Smooth muscle cell (in vitro differentiated cells): ENCODE measurements at regions not wholly inside any gene's neighbourhood (a gene's known extent, or its start where the extent isn't known, plus 50 kb on each side); places are given as distances from the start of the nearest gene placed in this dataset.

Experiments
- DNase-seq: peaks from one replicate; lab custom pipeline; 2025; ENCODE audit not compliant: unreplicated experiment; lab: John Stamatoyannopoulos, UW
- H2AFZ ChIP-seq: fragments of 200-600 bp; sonication (generic); 2 replicates; pipeline ENCODE4 v1.6.0; 2016; ENCODE audit warnings: antibody characterized with exemption, low read depth, mild to moderate bottlenecking
- H3F3A ChIP-seq: fragments of 200-600 bp; sonication (generic); 2 replicates; pipeline ENCODE4 v1.6.0; 2017; ENCODE audit warnings: antibody characterized with exemption, low read depth
- H3K27ac ChIP-seq: fragments of 200-600 bp; sonication (generic); 2 replicates; pipeline ENCODE4 v1.5.1; 2016; ENCODE audit warnings: low read depth, mild to moderate bottlenecking
- H3K27me3 ChIP-seq: fragments of 200-600 bp; sonication (generic); 2 replicates; pipeline ENCODE4 v1.6.1; 2016; ENCODE audit warnings: low read depth, mild to moderate bottlenecking
- H3K36me3 ChIP-seq: fragments of 200-600 bp; sonication (generic); 2 replicates; pipeline ENCODE4 v1.5.1; 2016; ENCODE audit warnings: low read depth
- H3K4me1 ChIP-seq: fragments of 200-600 bp; sonication (generic); 2 replicates; pipeline ENCODE4 v1.5.1; 2016; ENCODE audit warnings: low read depth
- H3K4me2 ChIP-seq: fragments of 200-600 bp; sonication (generic); 2 replicates; pipeline ENCODE4 v1.6.0; 2016; ENCODE audit warnings: mild to moderate bottlenecking
- H3K4me3 ChIP-seq: fragments of 200-600 bp; sonication (generic); 2 replicates; pipeline ENCODE4 v1.5.1; 2016; ENCODE audit warnings: mild to moderate bottlenecking
- H3K79me2 ChIP-seq: fragments of 200-600 bp; sonication (generic); 2 replicates; pipeline ENCODE4 v1.6.0; 2016; ENCODE audit warnings: low read depth, mild to moderate bottlenecking
- H3K9ac ChIP-seq: fragments of 200-600 bp; sonication (generic); 2 replicates; pipeline ENCODE4 v1.6.0; 2016; ENCODE audit warnings: low read depth
- H3K9me3 ChIP-seq: fragments of 200-600 bp; sonication (generic); replicated peaks from 2 replicates; pipeline ENCODE4 v1.5.1; 2016; ENCODE audit warnings: low read depth
- H4K20me1 ChIP-seq: fragments of 200-600 bp; sonication (generic); 2 replicates; pipeline ENCODE4 v1.6.0; 2016; ENCODE audit warnings: low read depth
- CTCF ChIP-seq: fragments of 200-600 bp; sonication (generic); IDR thresholded peaks from 2 replicates; pipeline ENCODE4 v1.5.1; 2017; ENCODE audit warnings: borderline replicate concordance, mild to moderate bottlenecking, antibody characterized with exemption; ENCODE audit not compliant: insufficient read depth, poor library complexity, severe bottlenecking
- WGBS: methylation state at CpG from one replicate; pipeline ENCODE4 v1.1.7; 2016; ENCODE audit warnings: low lambda C conversion rate; 5-methylcytosine and 5-hydroxymethylcytosine counted together

GRCh38 chrX:69110116-69110530 is 55.1 kb downstream of the PJA1 start:
- Histone ChIP-seq H4K20me1 (no peaks in the 10 kb centered on the region), H3K9ac (no peak overlapping the region)
- no peak for DNase-seq

GRCh38 chrX:69109706-69110105 is 55.5 kb downstream of the PJA1 start:
- DNase-seq, result no peak
- Histone ChIP-seq H3F3A (no peaks in the 10 kb centered on the region), H3K4me1 (peaks cover 10% of the 10 kb centered on the region), H3K9me3 (no peaks in the 10 kb centered on the region), H3K27ac (no peak overlapping the region), H4K20me1 (no peaks in the 10 kb centered on the region), H3K4me2 (no peak overlapping the region), H3K4me3 (no peak overlapping the region), H3K36me3 (no peaks in the 10 kb centered on the region), H3K9ac (no peak overlapping the region), H2AFZ (no peak overlapping the region), H3K79me2 (no peaks in the 10 kb centered on the region), H3K27me3 (no peaks in the 10 kb centered on the region)
- WGBS, result 26% methylated on average over 4 of the region's 5 CpGs
- no peak for TF ChIP-seq CTCF

More at GRCh38 chrX:69110116-69110530, 55.1 kb downstream of the PJA1 start:
- Histone ChIP-seq H3K36me3 (no peaks in the 10 kb centered on the region), H3K9me3 (no peaks in the 10 kb centered on the region), H3F3A (no peaks in the 10 kb centered on the region), H3K27ac (no peak overlapping the region), H2AFZ (no peak overlapping the region), H3K4me2 (no peak overlapping the region), H3K27me3 (no peaks in the 10 kb centered on the region), H3K4me1 (peaks cover 10% of the 10 kb centered on the region), H3K4me3 (no peak overlapping the region), H3K79me2 (no peaks in the 10 kb centered on the region)
- WGBS, result 35% methylated on average over 3 of the region's 3 CpGs
- no peak for TF ChIP-seq CTCF

GRCh38 chrX:69109036-69109663 is 56.1 kb downstream of the PJA1 start:
- no peak overlapping the region for H2AFZ ChIP-seq
- no peaks in the 10 kb centered on the region for H3K9me3 ChIP-seq
- WGBS, result 68% methylated on average over 8 of the region's 8 CpGs
- H3K36me3 ChIP-seq, result no peaks in the 10 kb centered on the region
- H3K27me3 ChIP-seq, result no peaks in the 10 kb centered on the region
- no peak overlapping the region for H3K9ac ChIP-seq
- no peaks in the 10 kb centered on the region for H3K79me2 ChIP-seq
- peaks cover 10% of the 10 kb centered on the region for H3K4me1 ChIP-seq
- H3K4me2 ChIP-seq, result no peak overlapping the region
- DNase-seq, result no peak
- TF ChIP-seq CTCF, result no peak
- H3K4me3 ChIP-seq, result no peak overlapping the region
- H3F3A ChIP-seq, result no peaks in the 10 kb centered on the region
- no peaks in the 10 kb centered on the region for H4K20me1 ChIP-seq
- no peak overlapping the region for H3K27ac ChIP-seq
